ENCODE measurements at regions not wholly inside any gene's neighbourhood (a gene's known extent, or its start where the extent isn't known, plus 50 kb on each side); places are given as distances from the start of the nearest gene placed in this dataset.
"Not testable (repeated sequence)": the region's sequence is repeated elsewhere in the genome, so short reads cannot be mapped to it uniquely, and the experiment has no call there.

GRCh38 chr2:146978577-146979555 is 866.0 kb upstream of the ACVR2A start:
- H3K4me1 ChIP-seq (ENCODE audit: insufficient read depth, low read length), result peaks cover 5% of the 10 kb centered on the region
- no peak overlapping the region for H2AK5ac ChIP-seq (ENCODE audit: insufficient read length, low read length)
- Mint-ChIP-seq H3K4me1 (peaks cover 18% of the 10 kb centered on the region in 2 experiments), H3K4me3 (no peak overlapping the region), H3K36me3 (ENCODE audit: insufficient read depth in 1 of 3, low read depth in 3 of 3) (peaks cover 0 to 19% (median 2%) of the 10 kb centered on the region in 3 experiments; a peak in 4 of 7 replicates), H3K27ac (peak overlapping the region in 2 of 3 experiments; percentile 39 to 95; a peak in 2 of 7 replicates), H3K27me3 (ENCODE audit: low read depth) (no peaks in the 10 kb centered on the region), H3K9me3 (peaks cover 5 to 12% of the 10 kb centered on the region in 2 experiments; a peak in 2 of 5 replicates)
- no peak overlapping the region for H3K56ac ChIP-seq (ENCODE audit: insufficient read length, low read depth, low read length)
- TF ChIP-seq, protein P1, sequence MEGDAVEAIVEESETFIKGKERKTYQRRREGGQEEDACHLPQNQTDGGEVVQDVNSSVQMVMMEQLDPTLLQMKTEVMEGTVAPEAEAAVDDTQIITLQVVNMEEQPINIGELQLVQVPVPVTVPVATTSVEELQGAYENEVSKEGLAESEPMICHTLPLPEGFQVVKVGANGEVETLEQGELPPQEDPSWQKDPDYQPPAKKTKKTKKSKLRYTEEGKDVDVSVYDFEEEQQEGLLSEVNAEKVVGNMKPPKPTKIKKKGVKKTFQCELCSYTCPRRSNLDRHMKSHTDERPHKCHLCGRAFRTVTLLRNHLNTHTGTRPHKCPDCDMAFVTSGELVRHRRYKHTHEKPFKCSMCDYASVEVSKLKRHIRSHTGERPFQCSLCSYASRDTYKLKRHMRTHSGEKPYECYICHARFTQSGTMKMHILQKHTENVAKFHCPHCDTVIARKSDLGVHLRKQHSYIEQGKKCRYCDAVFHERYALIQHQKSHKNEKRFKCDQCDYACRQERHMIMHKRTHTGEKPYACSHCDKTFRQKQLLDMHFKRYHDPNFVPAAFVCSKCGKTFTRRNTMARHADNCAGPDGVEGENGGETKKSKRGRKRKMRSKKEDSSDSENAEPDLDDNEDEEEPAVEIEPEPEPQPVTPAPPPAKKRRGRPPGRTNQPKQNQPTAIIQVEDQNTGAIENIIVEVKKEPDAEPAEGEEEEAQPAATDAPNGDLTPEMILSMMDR (conservative IDR thresholded peaks at IDR 0.05), result no peak
- WGBS (ENCODE audit: extremely low coverage, insufficient read length, low lambda C conversion rate), result no CpG with 5 or more reads among the region's 5 CpGs
- H3K4me2 ChIP-seq (ENCODE audit: insufficient read depth, insufficient read length, low read length), result no peak overlapping the region
- no peak overlapping the region for H3K23ac ChIP-seq (ENCODE audit: insufficient read length, low read depth, low read length)
- H3K14ac ChIP-seq (ENCODE audit: insufficient read depth, low read length), result no peak overlapping the region
- no peak overlapping the region for H4K8ac ChIP-seq (replicated peaks; ENCODE audit: insufficient read length, low read depth, low read length)
- no peaks in the 10 kb centered on the region for H4K20me1 ChIP-seq (ENCODE audit: control insufficient read depth, insufficient read depth, insufficient read length)
- no peak overlapping the region for H2AFZ ChIP-seq (ENCODE audit: low read length)
- H4K5ac ChIP-seq (ENCODE audit: insufficient read length, low read depth, low read length), result no peak overlapping the region
- no peak overlapping the region for H2BK5ac ChIP-seq (ENCODE audit: insufficient read length, low read length)
- H3K79me1 ChIP-seq (ENCODE audit: insufficient read depth, low read depth, low read length, poor library complexity, severe bottlenecking), result no peaks in the 10 kb centered on the region
- H4K91ac ChIP-seq (ENCODE audit: insufficient read length, low read depth, low read length), result no peak overlapping the region
- no peak overlapping the region for H2BK120ac ChIP-seq (ENCODE audit: low read depth, low read length, poor library complexity, severe bottlenecking)
- no peak overlapping the region for H3K18ac ChIP-seq (ENCODE audit: insufficient read length, low read depth, low read length)
- DNase-seq, result no peak
- no peak overlapping the region for H2BK12ac ChIP-seq (ENCODE audit: insufficient read length, low read depth, low read length)
- no peak overlapping the region for H2BK20ac ChIP-seq (ENCODE audit: low read depth, low read length, poor library complexity, severe bottlenecking)
- H3K23me2 ChIP-seq (ENCODE audit: insufficient read length, low read depth, low read length, poor library complexity, severe bottlenecking), result no peaks in the 10 kb centered on the region
- H3K79me2 ChIP-seq (ENCODE audit: insufficient read depth, low read length), result no peaks in the 10 kb centered on the region
- no peaks in the 10 kb centered on the region for H3K9me3 ChIP-seq (ENCODE audit: control insufficient read depth, low read depth, low read length)
- peak overlapping the region; percentile 13 for H3K27ac ChIP-seq (ENCODE audit: insufficient read length, low read depth, low read length)
- H3T11ph ChIP-seq (ENCODE audit: low read length), result no peak overlapping the region
- no peak overlapping the region for H2BK15ac ChIP-seq (ENCODE audit: low read depth, low read length)
- H3K9ac ChIP-seq (ENCODE audit: extremely low read depth, insufficient read length, low read length), result no peak overlapping the region
- H3K27me3 ChIP-seq (ENCODE audit: insufficient read depth, low read length), result no peaks in the 10 kb centered on the region
- H3K4ac ChIP-seq (ENCODE audit: low read depth, low read length), result no peak overlapping the region

GRCh38 chr2:146970981-146971380 is 873.8 kb upstream of the ACVR2A start:
- H3K4me3 Mint-ChIP-seq; H2BK12ac ChIP-seq (ENCODE audit: insufficient read length, low read depth, low read length); H3K27me3 Mint-ChIP-seq (ENCODE audit: low read depth); H2BK20ac ChIP-seq (ENCODE audit: low read depth, low read length, poor library complexity, severe bottlenecking); H4K20me1 ChIP-seq (ENCODE audit: control insufficient read depth, insufficient read depth, insufficient read length); H3K79me1 ChIP-seq (ENCODE audit: insufficient read depth, low read depth, low read length, poor library complexity, severe bottlenecking); H3K79me2 ChIP-seq (ENCODE audit: insufficient read depth, low read length); H3K23me2 ChIP-seq (ENCODE audit: insufficient read length, low read depth, low read length, poor library complexity, severe bottlenecking); H3K27ac ChIP-seq (ENCODE audit: insufficient read length, low read depth, low read length); H3K23ac ChIP-seq (ENCODE audit: insufficient read length, low read depth, low read length); DNase-seq; H2BK5ac ChIP-seq (ENCODE audit: insufficient read length, low read length); H2BK15ac ChIP-seq (ENCODE audit: low read depth, low read length); H3T11ph ChIP-seq (ENCODE audit: low read length); H3K4me2 ChIP-seq (ENCODE audit: insufficient read depth, insufficient read length, low read length); H2AK5ac ChIP-seq (ENCODE audit: insufficient read length, low read length); H3K4me1 Mint-ChIP-seq; H2BK120ac ChIP-seq (ENCODE audit: low read depth, low read length, poor library complexity, severe bottlenecking); H3K4ac ChIP-seq (ENCODE audit: low read depth, low read length); H3K18ac ChIP-seq (ENCODE audit: insufficient read length, low read depth, low read length); H3K27me3 ChIP-seq (ENCODE audit: insufficient read depth, low read length); H3K56ac ChIP-seq (ENCODE audit: insufficient read length, low read depth, low read length); H4K8ac ChIP-seq (replicated peaks; ENCODE audit: insufficient read length, low read depth, low read length); H3K4me1 ChIP-seq (ENCODE audit: insufficient read depth, low read length); H4K5ac ChIP-seq (ENCODE audit: insufficient read length, low read depth, low read length); H2AFZ ChIP-seq (ENCODE audit: low read length); H3K14ac ChIP-seq (ENCODE audit: insufficient read depth, low read length); H3K9me3 ChIP-seq (ENCODE audit: control insufficient read depth, low read depth, low read length); H3K9ac ChIP-seq (ENCODE audit: extremely low read depth, insufficient read length, low read length); H4K91ac ChIP-seq (ENCODE audit: insufficient read length, low read depth, low read length); H3K27ac Mint-ChIP-seq: not testable (repeated sequence)
- no CpG with 5 or more reads among the region's 4 CpGs for WGBS (ENCODE audit: extremely low coverage, insufficient read length, low lambda C conversion rate)
- Mint-ChIP-seq H3K9me3 (peaks cover 37% of the 10 kb centered on the region in 2 experiments), H3K36me3 (ENCODE audit: insufficient read depth in 1 of 3, low read depth in 3 of 3) (peaks cover 25 to 36% (median 27%) of the 10 kb centered on the region in 3 experiments)
